22Rv1 (cell line): ENCODE measurements at regions not wholly inside any gene's neighbourhood (a gene's known extent, or its start where the extent isn't known, plus 50 kb on each side); places are given as distances from the start of the nearest gene placed in this dataset.

Experiments used
- H3K27ac ChIP-seq: fragments of 450-650 bp; 2 replicates; pipeline ENCODE4 v1.5.1; 2017
- ZFX ChIP-seq: fragments of 450-650 bp; IDR thresholded peaks from 2 replicates; pipeline ENCODE4 v1.6.1; 2017; ENCODE audit warnings: antibody characterized with exemption, borderline replicate concordance
- TF ChIP-seq, protein P1 (sequence below): fragments of 450-650 bp; IDR thresholded peaks from 2 replicates; pipeline ENCODE4 v1.5.1; 2017; ENCODE audit warnings: mild to moderate bottlenecking

DNA sequence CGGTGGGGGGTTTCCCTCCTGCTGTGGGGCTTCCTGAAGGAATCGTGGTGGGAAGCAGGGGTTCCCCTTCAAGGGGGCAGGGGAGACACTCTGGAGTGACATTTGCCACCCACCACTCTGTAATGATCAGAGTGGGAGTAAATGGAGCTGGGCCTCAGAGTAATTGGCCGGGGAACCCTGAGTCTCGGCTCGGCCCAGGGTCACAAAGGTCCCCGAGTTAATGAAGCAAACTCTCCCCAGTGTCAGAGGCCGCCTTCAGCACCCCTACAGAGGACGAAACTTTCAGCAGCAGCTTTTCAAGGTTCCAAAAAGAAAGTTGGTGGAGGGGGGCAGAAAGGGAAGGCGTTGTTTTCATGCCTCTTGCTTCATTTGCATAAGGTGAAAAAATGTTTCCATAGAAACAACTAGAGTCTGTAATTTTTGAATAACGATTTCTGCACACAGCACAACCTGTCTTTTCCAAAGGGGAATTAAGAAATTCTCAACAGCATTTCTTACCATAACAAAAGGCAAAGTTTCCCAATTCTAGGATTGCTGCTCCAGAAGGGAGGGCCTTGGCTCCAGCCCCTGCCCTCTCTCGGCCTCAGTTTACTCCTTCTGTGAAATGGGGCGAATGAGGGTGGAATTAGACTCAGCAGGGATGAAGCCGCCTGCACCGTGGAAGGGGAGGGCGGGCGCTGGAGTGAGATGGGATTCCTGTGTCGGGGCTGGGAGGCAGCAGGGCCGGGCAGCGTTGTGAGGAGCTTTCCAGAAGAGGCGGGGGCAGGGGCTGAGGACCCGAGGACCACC is 67.0 kb upstream of the BEGAIN start:
- H3K27ac ChIP-seq: no peak overlapping the region
- TF ChIP-seq, protein P1, sequence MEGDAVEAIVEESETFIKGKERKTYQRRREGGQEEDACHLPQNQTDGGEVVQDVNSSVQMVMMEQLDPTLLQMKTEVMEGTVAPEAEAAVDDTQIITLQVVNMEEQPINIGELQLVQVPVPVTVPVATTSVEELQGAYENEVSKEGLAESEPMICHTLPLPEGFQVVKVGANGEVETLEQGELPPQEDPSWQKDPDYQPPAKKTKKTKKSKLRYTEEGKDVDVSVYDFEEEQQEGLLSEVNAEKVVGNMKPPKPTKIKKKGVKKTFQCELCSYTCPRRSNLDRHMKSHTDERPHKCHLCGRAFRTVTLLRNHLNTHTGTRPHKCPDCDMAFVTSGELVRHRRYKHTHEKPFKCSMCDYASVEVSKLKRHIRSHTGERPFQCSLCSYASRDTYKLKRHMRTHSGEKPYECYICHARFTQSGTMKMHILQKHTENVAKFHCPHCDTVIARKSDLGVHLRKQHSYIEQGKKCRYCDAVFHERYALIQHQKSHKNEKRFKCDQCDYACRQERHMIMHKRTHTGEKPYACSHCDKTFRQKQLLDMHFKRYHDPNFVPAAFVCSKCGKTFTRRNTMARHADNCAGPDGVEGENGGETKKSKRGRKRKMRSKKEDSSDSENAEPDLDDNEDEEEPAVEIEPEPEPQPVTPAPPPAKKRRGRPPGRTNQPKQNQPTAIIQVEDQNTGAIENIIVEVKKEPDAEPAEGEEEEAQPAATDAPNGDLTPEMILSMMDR: no peak
- TF ChIP-seq ZFX: no peak

DNA sequence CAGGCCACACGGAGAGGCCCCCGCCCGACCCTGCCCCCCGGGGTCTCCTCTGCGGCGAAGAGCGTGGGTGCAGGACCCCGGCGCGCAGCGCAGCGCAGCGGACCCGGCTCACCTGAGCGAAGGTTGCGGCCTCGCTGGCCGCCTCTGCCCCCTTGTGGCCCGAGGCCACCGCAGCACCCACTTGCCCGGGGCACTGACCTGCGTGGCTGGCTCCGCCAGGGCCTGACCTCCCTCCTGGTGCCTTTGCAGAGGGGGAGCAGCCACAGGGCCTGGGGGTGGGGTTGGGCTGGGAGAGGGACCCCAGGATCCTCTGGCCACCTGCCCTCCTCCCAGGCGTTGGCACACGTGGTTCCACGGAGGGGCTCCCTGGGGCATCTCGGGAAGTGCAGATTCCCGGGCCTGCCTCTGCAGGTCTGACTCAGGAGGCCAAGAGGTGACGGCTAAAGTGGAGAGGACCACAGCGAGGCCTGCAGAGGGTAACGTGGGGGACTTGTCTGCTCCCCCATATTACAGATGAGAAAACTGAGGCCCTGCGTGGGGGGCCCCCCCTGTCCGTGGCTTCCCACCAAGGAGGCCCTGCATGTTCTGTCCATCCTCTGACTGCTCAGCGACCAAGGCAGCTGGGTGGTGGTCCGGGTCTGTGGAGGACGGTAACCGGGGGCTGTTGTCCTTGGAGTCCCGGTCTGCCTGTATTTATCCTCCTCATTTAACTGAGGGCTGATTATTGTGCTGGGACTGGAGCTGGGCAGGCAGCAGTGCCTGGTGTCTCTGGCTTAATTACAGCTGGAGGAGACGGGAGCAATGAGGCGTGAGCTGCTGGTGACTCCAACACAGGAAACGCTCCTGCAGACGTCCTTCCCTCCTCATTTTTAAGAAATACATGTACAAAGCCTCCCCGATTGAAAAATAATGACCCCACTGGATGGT is 67.9 kb upstream of the BEGAIN start:
- TF ChIP-seq, protein P1: peak; percentile 94
- TF ChIP-seq ZFX: no peak
- H3K27ac ChIP-seq: no peak overlapping the region

DNA sequence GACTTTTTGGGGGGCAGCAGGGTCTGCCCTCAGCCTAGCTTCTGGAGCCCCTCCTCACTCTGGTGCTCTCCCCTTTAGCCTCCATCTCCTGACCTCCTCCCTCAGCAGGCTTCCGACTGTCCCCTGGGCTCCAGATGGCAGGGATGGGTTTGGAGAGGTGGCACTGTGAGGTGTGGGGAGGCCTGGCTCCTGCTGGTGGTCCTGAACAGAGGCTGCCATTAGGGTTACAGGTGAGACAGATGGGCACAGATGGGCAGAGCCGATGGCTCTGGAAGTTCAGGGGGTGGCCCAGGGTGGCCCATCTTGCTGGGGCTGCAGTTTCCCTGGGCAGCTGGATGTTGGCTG is 68.5 kb upstream of the BEGAIN start:
- no peak overlapping the region for H3K27ac ChIP-seq
- TF ChIP-seq ZFX: no peak
- TF ChIP-seq, protein P1: no peak

DNA sequence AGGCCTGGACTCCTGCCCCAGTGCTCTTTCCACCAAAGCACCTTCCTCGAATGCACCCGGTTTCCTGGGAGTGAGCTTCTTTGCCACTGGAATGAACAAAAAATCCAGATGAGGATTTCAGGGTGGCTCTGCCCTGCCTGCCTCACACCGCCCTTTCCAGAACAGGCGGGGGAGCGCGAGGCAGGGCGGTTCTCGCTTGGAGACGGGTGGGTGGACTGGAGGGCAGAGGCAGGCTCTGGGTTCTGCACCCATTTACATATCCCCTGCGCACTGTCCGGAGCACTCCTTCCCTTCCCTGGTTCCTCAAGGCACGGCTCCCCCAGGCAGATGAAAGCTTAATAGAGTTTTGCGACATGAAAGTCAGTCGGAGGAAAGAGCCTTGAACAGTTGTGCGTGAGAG is 69.7 kb upstream of the DLK1 start:
- TF ChIP-seq ZFX: no peak
- H3K27ac ChIP-seq: no peak overlapping the region

DNA sequence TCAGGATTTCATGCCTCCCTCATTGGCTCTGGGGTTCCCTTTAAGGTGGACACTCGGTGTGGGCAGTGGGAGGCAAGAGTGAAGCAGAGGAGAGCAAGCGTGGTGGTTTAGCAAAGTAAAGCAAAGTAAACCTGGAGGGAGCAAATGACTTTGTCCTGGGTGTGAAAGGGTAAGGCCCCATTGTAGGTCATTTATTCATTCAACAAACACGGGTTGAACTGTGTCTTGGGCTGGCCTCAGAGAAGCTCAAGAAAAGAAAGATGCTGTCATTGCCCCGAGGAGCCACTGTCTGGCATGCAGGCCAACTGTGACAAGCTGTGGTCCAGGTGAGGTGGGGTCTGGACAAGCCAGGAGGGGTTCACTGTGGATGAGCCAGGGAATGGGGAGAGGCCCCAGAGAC is 68.9 kb upstream of the DLK1 start:
- TF ChIP-seq, protein P1: no peak
- no peak for TF ChIP-seq ZFX
- H3K27ac ChIP-seq: no peak overlapping the region

DNA sequence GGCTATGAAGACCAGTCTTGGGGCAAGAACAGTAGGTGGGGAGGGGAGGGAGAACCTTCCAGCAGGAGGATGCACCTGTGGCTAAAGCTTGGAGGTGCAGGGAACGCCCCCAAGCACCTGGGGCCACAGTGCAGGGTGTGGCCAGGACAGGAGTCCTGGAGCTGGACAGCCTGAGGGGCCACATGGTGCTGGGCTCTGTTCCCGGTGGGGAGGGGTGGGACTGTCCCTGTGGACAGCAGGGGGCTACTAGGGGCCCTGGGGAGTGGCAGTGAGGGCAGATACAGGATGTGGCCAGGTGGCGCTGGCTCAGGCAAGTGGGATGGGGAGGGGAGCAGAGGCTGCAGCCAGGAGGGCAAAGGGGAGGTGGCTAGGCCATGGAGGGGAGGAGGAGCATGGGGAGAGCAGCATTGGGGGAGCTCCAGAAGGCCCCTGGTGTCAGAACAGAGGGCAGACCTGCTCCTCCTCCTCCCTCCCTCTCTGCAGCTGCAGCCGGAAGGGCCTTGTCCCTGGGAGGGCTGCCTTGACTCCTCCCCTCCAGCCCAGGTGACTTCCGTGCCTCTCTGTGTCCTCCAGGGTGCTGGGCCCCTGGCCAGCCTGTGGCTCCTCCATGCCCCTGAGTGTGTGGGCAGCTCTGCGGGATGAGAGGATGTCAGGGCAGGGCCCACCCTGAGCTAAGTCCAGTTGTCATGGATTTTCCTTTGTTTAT is 68.4 kb upstream of the DLK1 start:
- TF ChIP-seq, protein P1: no peak
- H3K27ac ChIP-seq: no peak overlapping the region

DNA sequence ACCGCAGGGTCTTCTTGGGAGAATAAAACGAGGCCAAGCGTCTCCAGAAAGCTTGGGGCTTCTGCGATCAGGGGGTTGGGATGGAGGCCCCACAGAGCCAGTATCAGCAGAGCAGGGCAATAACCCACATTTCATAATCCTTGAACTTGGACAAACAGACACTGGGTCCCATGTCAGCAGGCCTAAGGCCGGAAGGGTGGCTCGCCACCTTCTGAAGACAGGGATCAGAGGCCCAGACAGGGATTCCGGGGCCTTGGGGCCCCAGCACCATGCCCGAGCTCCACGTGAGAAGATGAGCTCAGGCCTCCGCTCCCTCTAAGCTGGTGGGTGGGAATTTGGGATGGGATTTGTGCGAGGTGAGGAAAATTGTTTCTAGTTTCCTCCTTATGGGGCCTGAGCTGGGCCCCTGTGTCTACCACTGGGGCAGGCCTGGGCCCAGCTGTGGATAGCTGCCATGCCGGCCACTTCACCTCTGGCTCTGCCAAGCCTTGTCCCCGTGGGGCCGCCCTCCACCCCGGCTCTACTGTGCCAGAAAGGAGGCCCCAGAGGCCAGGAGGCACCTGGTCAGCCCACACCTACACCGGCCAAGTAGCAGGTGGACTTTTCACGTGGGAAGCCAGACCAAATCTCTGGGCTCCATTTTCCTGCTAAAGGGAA is 67.2 kb upstream of the DLK1 start:
- TF ChIP-seq, protein P1: no peak
- TF ChIP-seq ZFX: no peak
- no peak overlapping the region for H3K27ac ChIP-seq
